Tibial artery (tissue), 4 donors: ENCODE measurements at regions not wholly inside any gene's neighbourhood (a gene's known extent, or its start where the extent isn't known, plus 50 kb on each side); places are given as distances from the start of the nearest gene placed in this dataset.

Experiments
- DNase-seq, 2 donors: peaks; one replicate each; pipeline ENCODE4 v3.0.0-alpha.2; 2019
- H3K27ac ChIP-seq, 2 donors: fragments of 200-600 bp; sonication (generic) in 1 of 2; 1 replicate in 1 of 2; 2 replicates in 1 of 2; pipeline ENCODE4 v1.5.1; 2018 to 2019; ENCODE audit warnings: mild to moderate bottlenecking in 1 of 2
- H3K27me3 ChIP-seq, 2 donors: fragments of 200-600 bp; sonication (generic) in 1 of 2; one replicate each; pipeline versions ENCODE4 v1.5.1 to v1.6.0; 2016 to 2019
- H3K36me3 ChIP-seq, 3 donors: fragments of 200-600 bp; sonication (generic) in 2 of 3; one replicate each; pipeline ENCODE4 v1.5.1; 2016 to 2019; ENCODE audit warnings: mild to moderate bottlenecking in 2 of 3
- H3K4me1 ChIP-seq, 4 donors: fragments of 200-600 bp; sonication (generic) in 2 of 4; 1 replicate in 3 of 4; 2 replicates in 1 of 4; pipeline ENCODE4 v1.5.1; 2016 to 2019
- H3K4me3 ChIP-seq, 2 donors: fragments of 200-600 bp; sonication (generic) in 1 of 2; 1 replicate in 1 of 2; 2 replicates in 1 of 2; pipeline ENCODE4 v1.5.1; 2018 to 2019; ENCODE audit warnings: mild to moderate bottlenecking in 2 of 2
- H3K9me3 ChIP-seq, 3 donors: fragments of 200-600 bp; sonication (generic) in 1 of 3; one replicate each; pipeline ENCODE4 v1.5.1; 2016 to 2019
- intact Hi-C: fragments of 100-400 bp; cut with DNase I; formaldehyde crosslinking; loops from one replicate; pipeline ENCODE4 v1.15.0; 2023; ENCODE audit warnings: low total_unique reads
- TF ChIP-seq, protein P1 (sequence below), 2 experiments: fragments of 200-600 bp in 1 of 2; fragments of 450-650 bp in 1 of 2; IDR thresholded peaks; one replicate each; pipeline ENCODE4 v1.5.1; 2017 to 2019; ENCODE audit warnings: antibody characterized with exemption in 2 of 2, mild to moderate bottlenecking in 1 of 2, moderate library complexity in 1 of 2

DNA sequence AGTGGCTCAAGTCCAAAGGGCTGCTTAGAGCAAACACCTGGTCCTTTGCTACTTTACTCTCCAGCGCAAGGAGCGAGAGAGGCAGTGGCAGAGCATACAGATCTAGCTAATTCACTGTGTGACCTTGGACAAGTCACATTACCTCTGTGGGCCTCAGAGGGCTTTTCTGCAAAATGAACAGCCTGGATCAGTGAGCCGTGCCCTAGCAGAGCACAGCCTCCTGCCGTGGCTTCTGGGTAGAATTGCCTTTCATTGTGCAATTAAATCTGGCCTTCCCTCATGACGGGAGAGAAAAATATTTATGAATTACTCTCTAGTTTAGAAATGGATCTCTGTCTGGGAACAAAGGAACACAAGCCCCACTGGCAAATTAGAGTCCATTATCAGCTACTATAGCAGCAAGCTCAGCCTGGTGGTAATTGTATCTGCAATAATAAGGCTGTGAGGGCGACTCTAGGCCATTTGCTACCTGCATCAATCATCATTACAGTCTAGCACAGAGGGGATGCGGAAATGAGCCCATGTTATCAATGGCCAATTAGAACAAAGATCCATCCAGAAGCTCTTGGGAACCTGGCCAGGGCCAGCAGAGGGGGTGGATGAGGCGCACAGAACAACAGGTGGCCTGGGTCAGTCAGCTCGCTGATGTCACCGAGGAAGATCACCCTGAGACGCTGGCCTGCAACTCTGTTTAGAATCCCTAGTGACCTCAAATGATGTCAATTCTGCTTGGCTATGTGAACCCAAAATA is 114.2 kb upstream of the LY86 start:
- DNase-seq, result no peak
- peaks cover 0 to 12% (median 6%) of the 10 kb centered on the region in 3 donors for H3K9me3 ChIP-seq
- H3K36me3 ChIP-seq, result no peaks in the 10 kb centered on the region
- no peaks in the 10 kb centered on the region for H3K27me3 ChIP-seq
- H3K4me1 ChIP-seq, result no peaks in the 10 kb centered on the region
- intact Hi-C loops, result no loop called here
- H3K27ac ChIP-seq, result no peak overlapping the region
- H3K4me3 ChIP-seq, result no peak overlapping the region
- TF ChIP-seq, protein P1, sequence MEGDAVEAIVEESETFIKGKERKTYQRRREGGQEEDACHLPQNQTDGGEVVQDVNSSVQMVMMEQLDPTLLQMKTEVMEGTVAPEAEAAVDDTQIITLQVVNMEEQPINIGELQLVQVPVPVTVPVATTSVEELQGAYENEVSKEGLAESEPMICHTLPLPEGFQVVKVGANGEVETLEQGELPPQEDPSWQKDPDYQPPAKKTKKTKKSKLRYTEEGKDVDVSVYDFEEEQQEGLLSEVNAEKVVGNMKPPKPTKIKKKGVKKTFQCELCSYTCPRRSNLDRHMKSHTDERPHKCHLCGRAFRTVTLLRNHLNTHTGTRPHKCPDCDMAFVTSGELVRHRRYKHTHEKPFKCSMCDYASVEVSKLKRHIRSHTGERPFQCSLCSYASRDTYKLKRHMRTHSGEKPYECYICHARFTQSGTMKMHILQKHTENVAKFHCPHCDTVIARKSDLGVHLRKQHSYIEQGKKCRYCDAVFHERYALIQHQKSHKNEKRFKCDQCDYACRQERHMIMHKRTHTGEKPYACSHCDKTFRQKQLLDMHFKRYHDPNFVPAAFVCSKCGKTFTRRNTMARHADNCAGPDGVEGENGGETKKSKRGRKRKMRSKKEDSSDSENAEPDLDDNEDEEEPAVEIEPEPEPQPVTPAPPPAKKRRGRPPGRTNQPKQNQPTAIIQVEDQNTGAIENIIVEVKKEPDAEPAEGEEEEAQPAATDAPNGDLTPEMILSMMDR (IDR thresholded peaks at IDR 0.05), result no peak

DNA sequence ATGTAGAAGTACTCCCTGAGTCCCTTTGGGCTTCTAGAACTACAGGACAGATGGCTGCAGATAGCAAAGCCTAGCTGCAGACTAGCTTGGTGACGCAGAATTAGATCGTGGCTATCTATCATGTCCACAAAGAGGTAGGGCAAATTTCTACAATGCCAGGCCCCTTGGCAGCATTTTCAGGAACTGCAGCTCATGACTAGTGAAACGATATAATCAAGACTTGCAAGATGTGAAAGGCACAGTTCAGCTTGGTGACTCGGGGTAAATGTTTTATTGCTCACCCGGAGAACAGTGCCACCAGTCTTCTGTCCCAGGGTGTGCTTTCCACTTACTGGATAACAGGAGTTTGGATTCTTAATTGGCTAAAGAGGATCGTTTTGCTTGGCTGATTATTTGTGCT is 108.7 kb upstream of the LY86 start:
- intact Hi-C loops, result no loop called here
- TF ChIP-seq, protein P1 (IDR thresholded peaks at IDR 0.05), result no peak

GRCh38 chr6:6482256-6482655 is 106.3 kb upstream of the LY86 start:
- DNase-seq, result no peak

More for the DNA sequence above, 108.7 kb upstream of the LY86 start:
- Histone ChIP-seq H3K27me3 (no peaks in the 10 kb centered on the region), H3K4me3 (no peak overlapping the region), H3K4me1 (peaks cover 0 to 6% (median 0%) of the 10 kb centered on the region in 4 donors), H3K36me3 (no peaks in the 10 kb centered on the region), H3K27ac (no peak overlapping the region), H3K9me3 (no peaks in the 10 kb centered on the region)
- no peak for DNase-seq

DNA sequence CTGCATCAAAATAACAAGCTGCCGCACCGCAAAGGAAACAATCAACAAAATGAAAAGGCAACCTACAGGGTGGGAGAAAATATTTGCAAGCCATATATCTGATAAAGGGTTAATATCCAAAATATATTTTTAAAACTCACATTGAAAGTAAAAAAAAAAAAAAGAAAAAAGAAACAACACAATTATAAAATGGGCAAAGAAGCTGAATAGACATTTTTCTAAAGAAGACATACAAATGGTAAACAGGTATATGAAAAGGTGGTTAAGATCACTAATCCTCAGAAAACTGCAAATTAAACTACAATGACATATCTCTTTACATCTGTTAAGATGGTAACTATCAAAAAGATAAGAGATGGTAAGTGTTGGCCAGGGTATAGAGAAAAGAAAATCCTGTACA is 105.4 kb upstream of the LY86 start:
- H3K4me1 ChIP-seq, result peaks cover 0 to 6% (median 0%) of the 10 kb centered on the region in 4 donors
- no peak overlapping the region for H3K27ac ChIP-seq
- H3K9me3 ChIP-seq, result no peaks in the 10 kb centered on the region
- TF ChIP-seq, protein P1 (IDR thresholded peaks at IDR 0.05), result no peak
- no peaks in the 10 kb centered on the region for H3K36me3 ChIP-seq
- intact Hi-C loops, result no loop called here
- no peak for DNase-seq
- H3K4me3 ChIP-seq, result no peak overlapping the region
- H3K27me3 ChIP-seq, result no peaks in the 10 kb centered on the region

More at GRCh38 chr6:6482256-6482655, 106.3 kb upstream of the LY86 start:
- TF ChIP-seq, protein P1 (IDR thresholded peaks at IDR 0.05), result no peak
- Histone ChIP-seq H3K36me3 (no peaks in the 10 kb centered on the region), H3K27ac (no peak overlapping the region), H3K4me3 (no peak overlapping the region), H3K27me3 (no peaks in the 10 kb centered on the region), H3K4me1 (peaks cover 0 to 6% (median 0%) of the 10 kb centered on the region in 4 donors), H3K9me3 (no peaks in the 10 kb centered on the region)
- intact Hi-C loops, result no loop called here

GRCh38 chr6:6483733-6484132 is 104.8 kb upstream of the LY86 start:
- Histone ChIP-seq H3K9me3 (no peaks in the 10 kb centered on the region), H3K4me3 (no peak overlapping the region), H3K27me3 (no peaks in the 10 kb centered on the region), H3K27ac (no peak overlapping the region), H3K36me3 (no peaks in the 10 kb centered on the region), H3K4me1 (peaks cover 0 to 6% (median 0%) of the 10 kb centered on the region in 4 donors)
- TF ChIP-seq, protein P1 (IDR thresholded peaks at IDR 0.05), result no peak
- intact Hi-C loops, result no loop called here
- no peak for DNase-seq
